GM18951 (cell line): ENCODE measurements at regions not wholly inside any gene's neighbourhood (a gene's known extent, or its start where the extent isn't known, plus 50 kb on each side); places are given as distances from the start of the nearest gene placed in this dataset.

Experiments
- POLR2A ChIP-seq: IDR thresholded peaks from 4 replicates; pipeline ENCODE4 v1.6.1; 2011; ENCODE audit warnings: mild to moderate bottlenecking; ENCODE audit not compliant: insufficient read length, insufficient read depth; ENCODE audit errors: extremely low read depth
- in situ Hi-C: fragments of 300-500 bp; cut with MboI; formaldehyde crosslinking; loops from one replicate; pipeline ENCODE4 v1.12.0; 2022; ENCODE audit warnings: low sequenced_read_pairs, mixed read lengths, inconsistent platforms; ENCODE audit not compliant: unreplicated experiment

- in situ Hi-C loops, result no loop called here
- no peak for TF ChIP-seq POLR2A
Observed at GRCh38 chrX:13147733-13148132, 103.3 kb upstream of the FAM9C start.

- TF ChIP-seq POLR2A, result no peak
- in situ Hi-C loops, result no loop called here
Observed at GRCh38 chrX:13147147-13147546, 102.7 kb upstream of the FAM9C start.

- no peak for TF ChIP-seq POLR2A
- in situ Hi-C loops, result no loop called here
Observed at GRCh38 chrX:13144927-13145655, 100.7 kb upstream of the FAM9C start.

GRCh38 chrX:13142891-13143290 lies 98.5 kb upstream of the FAM9C start:
- in situ Hi-C loops, result no loop called here

GRCh38 chrX:13140007-13140406 lies 95.6 kb upstream of the FAM9C start:
- TF ChIP-seq POLR2A, result no peak
- in situ Hi-C loops, result no loop called here

More at GRCh38 chrX:13142891-13143290, 98.5 kb upstream of the FAM9C start:
- no peak for TF ChIP-seq POLR2A

- in situ Hi-C loops, result no loop called here
- TF ChIP-seq POLR2A, result no peak
Observed at GRCh38 chrX:13131396-13132137, 87.1 kb upstream of the FAM9C start.

- in situ Hi-C loops, result no loop called here
- TF ChIP-seq POLR2A, result no peak
Observed at GRCh38 chrX:13130816-13131215, 86.4 kb upstream of the FAM9C start.

GRCh38 chrX:13128104-13128503 lies 83.7 kb upstream of the FAM9C start:
- TF ChIP-seq POLR2A, result no peak
- in situ Hi-C loops, result no loop called here

- in situ Hi-C loops, result no loop called here
- no peak for TF ChIP-seq POLR2A
Observed at GRCh38 chrX:13126775-13127174, 82.4 kb upstream of the FAM9C start.

GRCh38 chrX:13125188-13125587 lies 80.8 kb upstream of the FAM9C start:
- no peak for TF ChIP-seq POLR2A
- in situ Hi-C loops, result no loop called here

GRCh38 chrX:13123857-13124345 lies 79.5 kb upstream of the FAM9C start:
- in situ Hi-C loops, result no loop called here
- TF ChIP-seq POLR2A, result no peak

- TF ChIP-seq POLR2A, result no peak
Observed at GRCh38 chrX:13123247-13123856, 78.9 kb upstream of the FAM9C start.

GRCh38 chrX:13121020-13121555 lies 76.7 kb upstream of the FAM9C start:
- TF ChIP-seq POLR2A, result no peak
- in situ Hi-C loops, result no loop called here

More at GRCh38 chrX:13123247-13123856, 78.9 kb upstream of the FAM9C start:
- in situ Hi-C loops, result no loop called here

- TF ChIP-seq POLR2A, result no peak
- in situ Hi-C loops, result no loop called here
Observed at GRCh38 chrX:13120017-13120416, 75.6 kb upstream of the FAM9C start.

- TF ChIP-seq POLR2A, result no peak
- in situ Hi-C loops, result no loop called here
Observed at GRCh38 chrX:13119386-13119785, 75.0 kb upstream of the FAM9C start.
